Ishikawa (cell line): ENCODE measurements at regions not wholly inside any gene's neighbourhood (a gene's known extent, or its start where the extent isn't known, plus 50 kb on each side); places are given as distances from the start of the nearest gene placed in this dataset.

Source experiments
- NFIC ChIP-seq: IDR thresholded peaks from 2 replicates; pipeline ENCODE4 v1.6.1; 2012
- RAD21 ChIP-seq: IDR thresholded peaks from 2 replicates; pipeline ENCODE4 v1.6.1; 2012; ENCODE audit warnings: low read depth
- TAF1 ChIP-seq: IDR thresholded peaks from 2 replicates; pipeline ENCODE4 v1.6.1; 2012; ENCODE audit warnings: low read depth, mild to moderate bottlenecking
- TCF12 ChIP-seq: IDR thresholded peaks from 2 replicates; pipeline ENCODE4 v1.6.1; 2012; ENCODE audit warnings: low read depth
- USF1 ChIP-seq: IDR thresholded peaks from 2 replicates; pipeline ENCODE4 v1.6.1; 2012
- YY1 ChIP-seq: IDR thresholded peaks from 2 replicates; pipeline ENCODE4 v1.6.1; 2012; ENCODE audit warnings: low read depth
- ZBTB7A ChIP-seq: IDR thresholded peaks from 2 replicates; pipeline ENCODE4 v1.6.1; 2012; ENCODE audit warnings: low read depth
- TF ChIP-seq, protein P1 (sequence below): IDR thresholded peaks from 2 replicates; pipeline ENCODE4 v1.6.1; 2012; ENCODE audit warnings: low read depth, mild to moderate bottlenecking
- TF ChIP-seq, protein P2 (sequence below): IDR thresholded peaks from 2 replicates; pipeline ENCODE4 v1.6.1; 2012

DNA sequence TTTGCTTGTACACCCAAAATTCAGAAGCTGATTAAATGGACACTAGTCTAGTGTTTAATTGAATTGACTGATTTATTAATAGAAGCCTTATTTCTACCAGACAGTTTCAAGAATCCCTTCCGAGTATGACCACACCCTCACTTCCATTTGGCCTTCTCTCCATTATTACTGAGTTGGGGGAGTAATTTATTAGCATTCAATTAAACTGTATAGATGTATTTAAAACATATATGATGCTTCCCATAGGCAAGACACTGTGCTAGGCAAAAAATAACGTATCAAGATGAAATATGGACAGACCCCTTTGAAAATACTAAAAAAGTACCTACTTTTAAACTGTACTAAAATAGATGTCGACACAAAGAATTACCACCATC, 112.9 kb upstream of the PHACTR1 start:
- TF ChIP-seq, protein P1, sequence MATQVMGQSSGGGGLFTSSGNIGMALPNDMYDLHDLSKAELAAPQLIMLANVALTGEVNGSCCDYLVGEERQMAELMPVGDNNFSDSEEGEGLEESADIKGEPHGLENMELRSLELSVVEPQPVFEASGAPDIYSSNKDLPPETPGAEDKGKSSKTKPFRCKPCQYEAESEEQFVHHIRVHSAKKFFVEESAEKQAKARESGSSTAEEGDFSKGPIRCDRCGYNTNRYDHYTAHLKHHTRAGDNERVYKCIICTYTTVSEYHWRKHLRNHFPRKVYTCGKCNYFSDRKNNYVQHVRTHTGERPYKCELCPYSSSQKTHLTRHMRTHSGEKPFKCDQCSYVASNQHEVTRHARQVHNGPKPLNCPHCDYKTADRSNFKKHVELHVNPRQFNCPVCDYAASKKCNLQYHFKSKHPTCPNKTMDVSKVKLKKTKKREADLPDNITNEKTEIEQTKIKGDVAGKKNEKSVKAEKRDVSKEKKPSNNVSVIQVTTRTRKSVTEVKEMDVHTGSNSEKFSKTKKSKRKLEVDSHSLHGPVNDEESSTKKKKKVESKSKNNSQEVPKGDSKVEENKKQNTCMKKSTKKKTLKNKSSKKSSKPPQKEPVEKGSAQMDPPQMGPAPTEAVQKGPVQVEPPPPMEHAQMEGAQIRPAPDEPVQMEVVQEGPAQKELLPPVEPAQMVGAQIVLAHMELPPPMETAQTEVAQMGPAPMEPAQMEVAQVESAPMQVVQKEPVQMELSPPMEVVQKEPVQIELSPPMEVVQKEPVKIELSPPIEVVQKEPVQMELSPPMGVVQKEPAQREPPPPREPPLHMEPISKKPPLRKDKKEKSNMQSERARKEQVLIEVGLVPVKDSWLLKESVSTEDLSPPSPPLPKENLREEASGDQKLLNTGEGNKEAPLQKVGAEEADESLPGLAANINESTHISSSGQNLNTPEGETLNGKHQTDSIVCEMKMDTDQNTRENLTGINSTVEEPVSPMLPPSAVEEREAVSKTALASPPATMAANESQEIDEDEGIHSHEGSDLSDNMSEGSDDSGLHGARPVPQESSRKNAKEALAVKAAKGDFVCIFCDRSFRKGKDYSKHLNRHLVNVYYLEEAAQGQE: no peak
- TF ChIP-seq USF1: no peak
- TF ChIP-seq RAD21: no peak
- TF ChIP-seq TCF12: no peak
- no peak for TF ChIP-seq TAF1
- no peak for TF ChIP-seq YY1
- TF ChIP-seq, protein P2, sequence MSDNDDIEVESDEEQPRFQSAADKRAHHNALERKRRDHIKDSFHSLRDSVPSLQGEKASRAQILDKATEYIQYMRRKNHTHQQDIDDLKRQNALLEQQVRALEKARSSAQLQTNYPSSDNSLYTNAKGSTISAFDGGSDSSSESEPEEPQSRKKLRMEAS: no peak
- no peak for TF ChIP-seq ZBTB7A
- no peak for TF ChIP-seq NFIC
